ENCODE measurements at regions not wholly inside any gene's neighbourhood (a gene's known extent, or its start where the extent isn't known, plus 50 kb on each side); places are given as distances from the start of the nearest gene placed in this dataset.

GRCh38 chr2:123073956-123074355 is 951.1 kb upstream of the CNTNAP5 start:
- no peak overlapping the region for H3K9ac ChIP-seq (ENCODE audit: low read length in 3 of 3)
- no peaks in the 10 kb centered on the region for H3K27me3 ChIP-seq (ENCODE audit: control insufficient read depth, insufficient read depth, low read length)
- no peak for TF ChIP-seq CTCF (IDR thresholded peaks at IDR 0.05; ENCODE audit: borderline replicate concordance, extremely low read depth, insufficient read depth)
- intact Hi-C loops (cut with DNase I), result no loop called here
- no peaks in the 10 kb centered on the region for H3K4me1 ChIP-seq (ENCODE audit: control insufficient read depth in 2 of 3, insufficient read depth in 2 of 3, low read depth in 1 of 3, low read length in 3 of 3)
- H3K9me3 ChIP-seq (ENCODE audit: control insufficient read depth in 2 of 3, insufficient read depth in 1 of 3, low read length in 3 of 3), result no peaks in the 10 kb centered on the region
- FAIRE-seq (no peak), DNase-seq (no peak)
- no peak overlapping the region for H3K27ac ChIP-seq (ENCODE audit: low read depth in 2 of 2, low read length in 2 of 2)
- no peak overlapping the region for H3K4me3 ChIP-seq (ENCODE audit: low read length in 3 of 3)
- no peaks in the 10 kb centered on the region for H3K36me3 ChIP-seq (ENCODE audit: control insufficient read depth in 2 of 3, insufficient read depth in 3 of 3, low read length in 3 of 3)

- Histone ChIP-seq H3K36me3 (ENCODE audit: control insufficient read depth in 2 of 3, insufficient read depth in 3 of 3, low read length in 3 of 3) (no peaks in the 10 kb centered on the region), H3K4me1 (ENCODE audit: control insufficient read depth in 2 of 3, insufficient read depth in 2 of 3, low read depth in 1 of 3, low read length in 3 of 3) (no peaks in the 10 kb centered on the region), H3K9ac (ENCODE audit: low read length in 3 of 3) (no peak overlapping the region), H3K27ac (ENCODE audit: low read depth in 2 of 2, low read length in 2 of 2) (no peak overlapping the region), H3K9me3 (ENCODE audit: control insufficient read depth in 2 of 3, insufficient read depth in 1 of 3, low read length in 3 of 3) (peaks cover 0 to 4% (median 3%) of the 10 kb centered on the region in 3 donors), H3K27me3 (ENCODE audit: control insufficient read depth, insufficient read depth, low read length) (no peaks in the 10 kb centered on the region), H3K4me3 (ENCODE audit: low read length in 3 of 3) (no peak overlapping the region)
- no peak for DNase-seq
- no peak for TF ChIP-seq CTCF (IDR thresholded peaks at IDR 0.05; ENCODE audit: borderline replicate concordance, extremely low read depth, insufficient read depth)
- FAIRE-seq, result no peak
- intact Hi-C loops (cut with DNase I), result no loop called here
Measured at GRCh38 chr2:123077101-123077500, 948.0 kb upstream of the CNTNAP5 start.

- no peak for TF ChIP-seq CTCF (IDR thresholded peaks at IDR 0.05; ENCODE audit: borderline replicate concordance, extremely low read depth, insufficient read depth)
- FAIRE-seq, result no peak
- intact Hi-C loops (cut with DNase I), result no loop called here
Measured at GRCh38 chr2:123080331-123080730, 944.8 kb upstream of the CNTNAP5 start.

GRCh38 chr2:123085484-123085883 is 939.6 kb upstream of the CNTNAP5 start:
- H3K27me3 ChIP-seq (ENCODE audit: control insufficient read depth, insufficient read depth, low read length), result no peaks in the 10 kb centered on the region
- H3K4me3 ChIP-seq (ENCODE audit: low read length in 3 of 3), result no peak overlapping the region
- no peak for TF ChIP-seq CTCF (IDR thresholded peaks at IDR 0.05; ENCODE audit: borderline replicate concordance, extremely low read depth, insufficient read depth)
- FAIRE-seq (no peak), DNase-seq (peak in 3 of 5 donors; percentile 14 to 56 (median 47))
- intact Hi-C loops (cut with DNase I), result no loop called here
- no peak overlapping the region for H3K9ac ChIP-seq (ENCODE audit: low read length in 3 of 3)
- H3K27ac ChIP-seq (ENCODE audit: low read depth in 2 of 2, low read length in 2 of 2), result no peak overlapping the region
- no peaks in the 10 kb centered on the region for H3K9me3 ChIP-seq (ENCODE audit: control insufficient read depth in 2 of 3, insufficient read depth in 1 of 3, low read length in 3 of 3)
- H3K4me1 ChIP-seq (ENCODE audit: control insufficient read depth in 2 of 3, insufficient read depth in 2 of 3, low read depth in 1 of 3, low read length in 3 of 3), result no peaks in the 10 kb centered on the region
- H3K36me3 ChIP-seq (ENCODE audit: control insufficient read depth in 2 of 3, insufficient read depth in 3 of 3, low read length in 3 of 3), result no peaks in the 10 kb centered on the region

More at GRCh38 chr2:123080331-123080730, 944.8 kb upstream of the CNTNAP5 start:
- Histone ChIP-seq H3K4me1 (ENCODE audit: control insufficient read depth in 2 of 3, insufficient read depth in 2 of 3, low read depth in 1 of 3, low read length in 3 of 3) (no peaks in the 10 kb centered on the region), H3K9me3 (ENCODE audit: control insufficient read depth in 2 of 3, insufficient read depth in 1 of 3, low read length in 3 of 3) (peaks cover 0 to 4% (median 3%) of the 10 kb centered on the region in 3 donors), H3K36me3 (ENCODE audit: control insufficient read depth in 2 of 3, insufficient read depth in 3 of 3, low read length in 3 of 3) (no peaks in the 10 kb centered on the region), H3K27me3 (ENCODE audit: control insufficient read depth, insufficient read depth, low read length) (no peaks in the 10 kb centered on the region), H3K9ac (ENCODE audit: low read length in 3 of 3) (no peak overlapping the region), H3K4me3 (ENCODE audit: low read length in 3 of 3) (no peak overlapping the region), H3K27ac (ENCODE audit: low read depth in 2 of 2, low read length in 2 of 2) (no peak overlapping the region)
- DNase-seq, result no peak
